ENCODE measurements at regions not wholly inside any gene's neighbourhood (a gene's known extent, or its start where the extent isn't known, plus 50 kb on each side); places are given as distances from the start of the nearest gene placed in this dataset.
A peak's percentile ranks its signal among the peaks of the same experiment; 100 is the strongest.

DNA sequence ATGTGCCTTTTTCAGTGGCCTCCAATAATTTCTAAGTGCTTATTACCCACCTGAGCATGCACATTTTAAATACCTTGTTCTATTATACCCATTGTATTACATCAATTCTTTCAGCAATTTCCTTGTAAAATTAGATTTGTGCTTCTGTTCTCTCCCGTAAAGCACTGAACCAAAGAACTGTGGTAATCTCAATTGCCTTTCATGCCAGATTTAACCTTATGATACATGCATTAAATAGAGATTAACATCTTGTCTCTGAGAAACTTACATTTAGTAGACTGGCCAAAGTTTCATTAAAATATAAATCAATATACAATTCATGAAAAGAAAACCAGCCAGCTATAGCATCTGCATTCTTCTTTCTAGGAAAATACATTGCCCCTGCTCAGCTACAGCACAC is 137.2 kb downstream of the EFNB2 start:
- no peaks in the 10 kb centered on the region for H3K4me1 Mint-ChIP-seq
- peaks cover 4% of the 10 kb centered on the region for H3K9me3 Mint-ChIP-seq
- H3K4me3 Mint-ChIP-seq = no peak overlapping the region
- H3K27me3 Mint-ChIP-seq = no peaks in the 10 kb centered on the region
- H3K27ac Mint-ChIP-seq = no peak overlapping the region
- no peak for ATAC-seq
- H3K36me3 Mint-ChIP-seq = no peaks in the 10 kb centered on the region

DNA sequence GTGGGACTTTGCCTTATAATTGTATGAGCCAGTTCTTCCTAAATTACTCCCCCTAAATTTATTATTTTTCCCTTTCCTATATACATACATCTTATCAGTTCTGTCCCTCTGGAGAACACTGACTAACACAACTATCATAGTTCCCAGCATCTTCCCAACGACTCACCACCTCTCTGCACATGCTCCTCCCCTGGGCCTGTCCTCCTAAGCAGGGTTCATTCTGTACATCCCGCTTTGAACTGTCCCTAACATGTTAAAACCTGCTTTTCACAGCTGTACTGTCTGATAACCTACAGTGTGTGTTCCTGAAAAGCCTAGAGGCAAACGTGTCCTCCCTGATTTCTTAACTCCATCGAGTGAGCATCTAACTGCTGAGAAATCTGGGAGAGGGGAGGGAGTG is 141.7 kb downstream of the EFNB2 start:
- Mint-ChIP-seq H3K9me3 (peaks cover 4% of the 10 kb centered on the region), H3K27ac (no peak overlapping the region), H3K27me3 (no peaks in the 10 kb centered on the region), H3K36me3 (no peaks in the 10 kb centered on the region), H3K4me3 (no peak overlapping the region), H3K4me1 (no peaks in the 10 kb centered on the region)
- ATAC-seq = no peak

DNA sequence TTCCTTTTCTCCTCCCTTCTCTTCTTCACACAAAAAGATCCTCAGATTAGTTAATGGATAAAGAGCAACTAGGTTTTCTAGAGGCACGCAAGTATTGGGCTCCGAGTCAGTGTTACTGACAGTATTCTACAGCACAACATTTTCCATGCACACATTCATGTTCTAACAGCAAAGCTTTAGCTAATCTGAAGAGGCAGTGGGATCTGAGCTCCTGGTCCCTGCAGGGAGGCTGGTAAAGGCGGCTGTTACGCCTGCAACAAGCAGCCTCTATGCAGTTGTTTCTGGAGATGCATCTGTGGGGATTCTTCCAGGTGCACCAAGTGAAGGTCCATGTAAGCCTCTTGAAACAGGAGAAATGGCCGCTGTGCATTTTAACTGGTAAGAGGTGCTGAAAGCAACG is 143.8 kb downstream of the EFNB2 start:
- no peak for ATAC-seq
- Mint-ChIP-seq H3K27ac (no peak overlapping the region), H3K36me3 (no peaks in the 10 kb centered on the region), H3K9me3 (peaks cover 4% of the 10 kb centered on the region), H3K27me3 (no peaks in the 10 kb centered on the region), H3K4me1 (no peaks in the 10 kb centered on the region), H3K4me3 (no peak overlapping the region)

DNA sequence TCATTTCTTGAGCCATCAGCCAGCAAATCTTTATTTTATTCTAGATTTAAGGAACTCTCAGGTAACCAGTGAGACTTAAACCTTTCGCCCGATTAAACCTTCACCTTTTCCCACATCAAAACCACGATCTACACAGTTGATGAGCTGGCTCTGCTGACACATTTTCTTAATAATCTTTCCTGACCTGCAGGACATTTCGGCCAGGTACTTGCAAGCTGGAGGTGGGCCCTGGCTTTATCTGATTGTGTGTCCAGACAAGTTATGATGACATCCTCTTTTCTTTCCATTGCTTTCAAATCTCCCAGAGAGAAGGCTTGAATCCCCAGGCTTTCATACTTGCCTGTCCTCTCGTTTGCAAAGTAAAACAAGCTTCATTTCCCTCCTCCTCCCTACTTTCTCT is 144.2 kb downstream of the EFNB2 start:
- Mint-ChIP-seq H3K27me3 (no peaks in the 10 kb centered on the region), H3K4me3 (no peak overlapping the region), H3K36me3 (no peaks in the 10 kb centered on the region), H3K27ac (no peak overlapping the region), H3K9me3 (peaks cover 2% of the 10 kb centered on the region), H3K4me1 (no peaks in the 10 kb centered on the region)
- no peak for ATAC-seq

DNA sequence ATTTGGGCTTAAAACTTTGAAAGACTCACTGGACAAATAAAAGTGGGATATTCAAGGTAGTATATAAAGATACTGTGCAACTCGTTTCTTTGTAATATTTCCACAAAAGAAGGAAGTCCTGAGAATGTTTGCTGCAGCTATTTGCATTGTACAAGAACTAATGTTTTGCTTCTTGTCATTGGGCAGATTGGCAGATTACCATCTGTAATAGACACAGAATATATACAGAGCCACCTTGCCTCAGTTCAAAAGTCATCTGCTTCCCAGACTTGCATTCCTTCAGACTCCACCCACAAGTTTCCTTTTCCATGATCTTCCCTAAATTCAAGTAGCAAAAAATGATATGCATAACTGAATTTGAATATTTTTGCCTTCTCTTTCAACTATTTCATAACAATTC is 145.1 kb downstream of the EFNB2 start:
- no peak for ATAC-seq
- no peaks in the 10 kb centered on the region for H3K27me3 Mint-ChIP-seq

DNA sequence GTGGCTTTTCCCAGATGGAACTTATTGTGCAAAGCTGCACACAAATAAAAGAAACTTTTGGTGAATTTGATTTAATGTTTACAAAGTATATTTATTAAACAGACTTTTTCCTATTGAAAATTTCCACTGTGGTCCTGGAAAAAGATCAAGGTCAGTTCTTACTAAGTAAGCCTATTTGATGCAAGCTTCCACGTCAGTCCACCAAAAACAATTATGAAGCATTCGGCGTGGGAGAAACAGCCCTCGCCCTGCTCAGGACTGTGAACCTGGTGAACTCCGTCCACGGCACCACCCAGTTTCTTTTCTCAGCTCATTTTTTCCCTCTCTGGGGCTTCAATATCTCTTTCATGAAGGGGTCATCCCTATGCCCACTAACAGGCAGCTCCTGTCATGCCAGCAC is 149.8 kb downstream of the EFNB2 start:
- Mint-ChIP-seq H3K36me3 (no peaks in the 10 kb centered on the region), H3K4me3 (no peak overlapping the region), H3K27ac (no peak overlapping the region), H3K27me3 (no peaks in the 10 kb centered on the region), H3K9me3 (no peaks in the 10 kb centered on the region), H3K4me1 (no peaks in the 10 kb centered on the region)
- ATAC-seq = no peak

More for the DNA sequence above, 145.1 kb downstream of the EFNB2 start:
- Mint-ChIP-seq H3K9me3 (peaks cover 2% of the 10 kb centered on the region), H3K4me1 (no peaks in the 10 kb centered on the region), H3K36me3 (no peaks in the 10 kb centered on the region), H3K27ac (no peak overlapping the region), H3K4me3 (no peak overlapping the region)

DNA sequence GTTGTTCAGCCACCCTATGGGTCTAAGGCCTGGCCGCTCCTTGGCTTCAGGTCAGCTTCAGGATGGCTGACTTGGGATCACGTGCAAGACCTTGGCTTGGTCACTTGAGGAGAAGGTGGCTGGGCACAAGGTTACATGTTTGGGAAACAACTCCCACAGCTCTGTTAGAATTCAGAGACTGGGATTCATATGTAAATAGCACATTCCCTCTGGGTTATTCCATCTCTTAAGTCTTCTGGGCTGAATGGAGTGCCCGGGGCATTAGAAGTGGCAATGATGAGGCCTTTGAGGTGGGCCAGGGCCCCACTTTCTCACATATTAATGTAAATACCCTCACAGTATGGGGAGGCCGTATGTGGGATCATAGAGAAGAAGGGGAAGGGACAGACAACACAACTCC is 150.9 kb downstream of the EFNB2 start:
- Mint-ChIP-seq H3K36me3 (no peaks in the 10 kb centered on the region), H3K27ac (no peak overlapping the region), H3K27me3 (no peaks in the 10 kb centered on the region), H3K4me1 (no peaks in the 10 kb centered on the region), H3K4me3 (no peak overlapping the region), H3K9me3 (no peaks in the 10 kb centered on the region)
- ATAC-seq = no peak

DNA sequence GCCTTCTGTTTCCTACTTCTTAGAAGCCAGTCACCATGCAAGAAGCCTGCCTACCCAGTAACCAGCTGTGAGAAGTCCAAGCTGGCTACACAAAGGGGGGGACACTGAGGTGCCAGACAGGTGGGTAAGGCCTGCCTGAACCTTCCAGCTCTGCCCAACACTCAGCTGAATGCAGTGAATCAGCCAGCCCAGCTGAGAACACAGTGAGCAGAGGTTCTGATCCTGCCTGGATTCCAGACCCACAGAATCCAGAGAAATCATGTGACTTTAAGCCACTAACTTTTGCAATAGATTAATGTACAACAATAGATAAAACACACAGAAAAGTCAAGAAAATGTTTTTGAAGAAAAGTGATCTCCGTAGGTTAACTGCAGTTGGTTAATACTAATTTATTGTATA is 151.7 kb downstream of the EFNB2 start:
- Mint-ChIP-seq H3K27ac (no peak overlapping the region), H3K4me3 (no peak overlapping the region), H3K36me3 (no peaks in the 10 kb centered on the region), H3K27me3 (no peaks in the 10 kb centered on the region), H3K4me1 (no peaks in the 10 kb centered on the region), H3K9me3 (no peaks in the 10 kb centered on the region)
- no peak for ATAC-seq

DNA sequence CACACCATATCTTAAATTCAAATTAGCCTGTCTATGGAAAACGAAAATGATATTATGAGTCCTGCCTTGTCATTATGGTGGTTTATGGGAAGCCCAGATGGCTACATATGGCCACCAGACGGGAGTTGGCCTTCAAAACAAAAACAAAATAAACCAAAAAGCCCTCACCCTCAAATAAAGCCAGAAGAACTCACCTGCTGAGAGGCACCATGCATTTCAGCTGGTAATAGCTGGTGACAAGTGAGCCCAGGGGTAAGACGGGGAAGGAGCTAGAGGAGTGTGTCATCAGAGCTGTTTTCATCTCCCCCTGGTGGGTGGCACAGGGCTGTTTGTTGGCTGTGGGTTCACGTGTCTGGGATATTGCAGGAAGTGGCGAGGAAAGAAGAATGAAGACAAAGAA is 152.9 kb downstream of the EFNB2 start:
- Mint-ChIP-seq H3K4me3 (no peak overlapping the region), H3K27me3 (no peaks in the 10 kb centered on the region), H3K27ac (no peak overlapping the region), H3K4me1 (no peaks in the 10 kb centered on the region), H3K9me3 (no peaks in the 10 kb centered on the region), H3K36me3 (no peaks in the 10 kb centered on the region)
- ATAC-seq = no peak

DNA sequence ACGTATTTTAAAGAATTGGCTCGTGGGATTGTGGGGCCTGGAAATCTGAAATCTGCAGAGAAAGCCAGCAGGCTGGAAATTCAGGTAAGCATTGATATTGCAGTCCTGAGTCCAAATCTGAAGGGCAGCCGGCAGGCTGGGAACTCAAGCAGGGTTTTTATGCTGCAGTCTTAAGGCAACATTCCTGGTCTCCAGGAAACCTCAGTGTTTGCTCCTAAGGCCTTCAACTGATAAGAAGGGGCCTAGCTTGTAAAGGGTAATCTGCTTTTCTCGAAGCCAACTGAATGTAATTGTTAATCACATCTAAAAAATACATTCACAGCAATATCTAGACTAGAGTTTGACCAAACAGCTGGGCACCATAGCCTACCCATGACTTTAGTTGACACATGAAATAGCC is 154.4 kb downstream of the EFNB2 start:
- Mint-ChIP-seq H3K27me3 (no peaks in the 10 kb centered on the region), H3K4me3 (no peak overlapping the region), H3K4me1 (no peaks in the 10 kb centered on the region)

DNA sequence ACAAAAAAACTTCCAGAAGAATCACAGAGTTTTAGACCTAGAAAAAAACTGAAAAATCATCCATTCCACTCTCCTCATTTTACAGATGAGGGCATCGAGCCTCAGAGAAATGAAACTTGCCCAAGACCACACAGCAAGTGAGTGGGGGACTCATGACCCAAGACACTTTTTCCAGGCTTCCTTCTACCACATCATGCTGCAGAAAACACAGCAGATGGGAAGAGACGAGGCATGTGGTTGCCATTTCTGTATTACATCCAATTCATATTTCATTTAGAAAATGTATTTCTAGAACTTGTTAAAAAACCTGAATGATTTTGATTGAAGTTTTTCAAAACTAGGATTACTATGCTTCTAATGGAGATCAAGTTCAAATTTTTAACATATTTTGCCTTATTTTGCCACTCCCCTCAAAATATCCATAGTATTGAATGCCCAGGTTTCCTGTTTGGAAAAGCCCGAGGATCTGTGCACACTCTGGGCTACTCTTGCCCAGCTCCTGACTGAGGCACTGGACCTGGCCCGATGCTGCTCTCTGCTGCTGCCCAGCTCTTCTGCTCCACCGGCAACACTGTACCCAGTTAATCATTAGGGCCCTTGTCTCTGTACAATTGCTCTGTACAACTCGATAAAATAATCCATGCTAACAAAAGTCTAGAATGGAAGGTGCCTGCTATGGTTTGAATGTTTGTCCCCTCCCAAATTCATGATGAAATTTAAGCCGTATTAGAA is 157.4 kb downstream of the EFNB2 start:
- Mint-ChIP-seq H3K4me1 (peaks cover 10% of the 10 kb centered on the region), H3K9me3 (no peaks in the 10 kb centered on the region), H3K36me3 (no peaks in the 10 kb centered on the region), H3K27ac (no peak overlapping the region), H3K27me3 (no peaks in the 10 kb centered on the region), H3K4me3 (no peak overlapping the region)
- no peak for ATAC-seq

More for the DNA sequence above, 154.4 kb downstream of the EFNB2 start:
- H3K36me3 Mint-ChIP-seq = no peaks in the 10 kb centered on the region
- H3K9me3 Mint-ChIP-seq = no peaks in the 10 kb centered on the region
- H3K27ac Mint-ChIP-seq = no peak overlapping the region
- no peak for ATAC-seq

DNA sequence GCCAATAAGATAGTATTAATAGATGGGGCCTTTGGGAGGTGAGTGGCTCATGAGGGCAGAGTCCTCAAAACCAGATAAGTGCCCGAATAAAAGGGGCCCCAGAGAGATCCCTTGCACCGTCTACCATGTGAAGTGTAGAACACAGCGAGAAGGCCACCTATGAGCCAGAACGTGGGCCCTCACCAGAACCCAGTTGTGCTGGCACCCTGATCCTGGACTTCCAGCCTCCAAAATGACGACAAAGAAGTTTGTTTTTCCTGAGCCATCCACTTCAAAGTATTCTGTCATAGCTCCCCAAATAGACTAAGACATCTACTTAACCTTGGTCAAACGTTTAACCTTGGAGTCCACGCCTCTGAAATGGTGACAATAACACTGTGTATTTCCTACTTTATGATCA is 158.1 kb downstream of the EFNB2 start:
- no peaks in the 10 kb centered on the region for H3K36me3 Mint-ChIP-seq
- no peak overlapping the region for H3K4me3 Mint-ChIP-seq
- no peak for ATAC-seq
- H3K27ac Mint-ChIP-seq = no peak overlapping the region
- H3K9me3 Mint-ChIP-seq = no peaks in the 10 kb centered on the region
- H3K4me1 Mint-ChIP-seq = peaks cover 11% of the 10 kb centered on the region
- no peaks in the 10 kb centered on the region for H3K27me3 Mint-ChIP-seq

DNA sequence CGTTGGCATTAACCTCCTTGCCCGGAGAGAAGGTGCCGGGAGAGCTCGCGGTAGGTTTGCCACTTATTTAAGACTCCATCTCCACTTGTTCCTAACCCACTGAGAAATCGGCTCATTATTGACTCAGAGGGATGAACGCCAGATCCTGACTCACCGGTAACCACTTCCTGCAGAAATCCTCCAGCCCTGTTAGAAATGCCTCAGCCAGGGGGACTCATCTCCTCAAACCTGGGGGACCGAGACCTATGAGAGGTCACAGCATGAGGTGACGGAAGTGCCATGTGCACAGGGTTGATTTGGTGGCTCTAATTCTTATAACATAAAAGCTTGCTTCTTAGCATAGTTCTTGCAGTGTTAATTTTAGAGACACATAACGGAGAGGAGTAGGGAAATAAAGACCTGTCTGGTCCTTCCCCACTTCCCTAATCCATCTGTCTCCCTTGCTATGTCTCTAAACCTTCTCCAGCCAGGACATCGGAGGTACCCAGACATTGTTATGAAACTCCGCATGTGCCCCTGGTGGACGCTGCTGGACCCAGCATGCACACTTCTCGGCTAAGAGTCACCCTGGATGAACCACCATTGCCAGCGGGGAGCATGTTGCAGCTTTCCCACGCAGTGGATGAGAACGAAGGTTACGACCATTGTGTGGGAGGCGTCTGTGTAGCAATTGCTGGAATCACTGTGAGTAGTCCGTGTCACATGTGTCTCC is 158.9 kb downstream of the EFNB2 start:
- peaks cover 11% of the 10 kb centered on the region for H3K4me1 Mint-ChIP-seq
- H3K27me3 Mint-ChIP-seq = no peaks in the 10 kb centered on the region
- no peak overlapping the region for H3K27ac Mint-ChIP-seq
- no peaks in the 10 kb centered on the region for H3K9me3 Mint-ChIP-seq
- H3K4me3 Mint-ChIP-seq = no peak overlapping the region
- no peaks in the 10 kb centered on the region for H3K36me3 Mint-ChIP-seq
- ATAC-seq = no peak

DNA sequence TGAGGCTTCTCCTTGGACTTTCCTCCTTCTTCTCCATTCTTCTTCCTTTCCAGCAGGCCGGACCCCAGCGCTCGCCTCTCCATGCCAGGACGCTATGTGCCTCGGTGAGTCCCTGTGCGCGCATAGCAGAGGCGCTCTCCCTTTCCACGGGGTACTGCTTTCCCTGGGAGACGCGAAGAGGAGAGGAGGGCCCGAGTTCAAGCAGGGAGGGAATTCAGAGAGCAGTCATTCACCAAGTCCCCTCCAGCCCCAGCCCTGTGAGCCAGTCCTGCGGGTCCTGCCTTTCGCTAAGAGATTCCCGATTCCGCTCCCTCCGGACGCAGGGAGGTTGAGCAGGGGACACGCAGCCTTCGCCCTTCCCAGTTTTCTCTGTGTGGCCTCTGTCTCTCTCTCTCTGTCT is 160.4 kb downstream of the EFNB2 start:
- H3K36me3 Mint-ChIP-seq = no peaks in the 10 kb centered on the region

DNA sequence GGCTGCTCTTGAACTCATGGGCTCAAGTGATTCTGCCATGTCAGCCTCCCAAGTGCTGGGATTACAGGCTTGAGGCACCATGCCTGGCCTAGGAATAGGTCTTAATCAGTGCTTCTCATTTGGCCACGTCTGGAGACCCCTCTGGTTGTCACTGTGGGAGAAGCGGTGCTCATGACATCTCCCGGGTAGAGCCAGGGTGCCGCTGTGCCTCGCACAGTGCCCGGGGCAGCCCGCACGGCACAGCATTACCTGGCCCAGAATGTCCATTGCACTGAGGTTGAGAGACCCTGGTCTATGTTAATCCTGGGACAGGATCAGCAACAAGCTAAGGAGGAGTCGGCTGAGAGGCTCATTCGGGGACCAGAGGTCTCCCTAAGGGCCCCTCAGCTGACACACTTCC is 160.8 kb downstream of the EFNB2 start:
- H3K36me3 Mint-ChIP-seq = no peaks in the 10 kb centered on the region
- no peak overlapping the region for H3K27ac Mint-ChIP-seq
- H3K9me3 Mint-ChIP-seq = no peaks in the 10 kb centered on the region
- H3K4me3 Mint-ChIP-seq = no peak overlapping the region
- H3K27me3 Mint-ChIP-seq = no peaks in the 10 kb centered on the region
- no peak for ATAC-seq
- H3K4me1 Mint-ChIP-seq = peaks cover 11% of the 10 kb centered on the region

More for the DNA sequence above, 160.4 kb downstream of the EFNB2 start:
- Mint-ChIP-seq H3K4me1 (peaks cover 11% of the 10 kb centered on the region), H3K27ac (no peak overlapping the region), H3K9me3 (no peaks in the 10 kb centered on the region), H3K27me3 (no peaks in the 10 kb centered on the region), H3K4me3 (no peak overlapping the region)
- no peak for ATAC-seq

DNA sequence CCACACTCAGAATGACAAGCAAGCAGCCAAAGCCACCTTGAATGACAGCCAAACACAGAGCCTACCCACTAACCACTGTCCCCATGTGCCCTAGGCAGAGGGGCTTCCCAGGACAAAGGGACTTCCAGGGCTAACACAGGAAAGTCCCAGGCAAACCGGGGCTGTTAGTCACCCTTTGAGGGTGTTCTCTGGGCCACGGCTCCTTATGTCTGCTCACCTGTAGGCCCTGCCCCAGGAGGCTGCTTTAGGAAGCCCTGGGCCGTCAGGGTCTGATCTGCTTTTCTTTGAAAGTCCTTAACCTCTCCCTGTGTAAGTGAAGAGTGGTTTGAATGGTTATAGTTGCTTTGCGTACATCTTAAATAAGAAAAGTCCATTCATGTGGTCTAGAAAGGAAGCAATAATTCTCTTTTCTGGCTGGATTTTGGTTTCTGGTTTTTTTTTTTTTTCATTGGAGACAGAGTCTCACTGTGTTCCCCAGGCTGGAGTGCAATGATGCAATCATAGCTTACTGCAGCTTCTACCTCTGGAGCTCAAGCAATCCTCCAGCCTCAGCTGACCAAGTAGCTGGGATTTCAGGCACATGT is 161.4 kb downstream of the EFNB2 start:
- Mint-ChIP-seq H3K27me3 (no peaks in the 10 kb centered on the region), H3K4me1 (peaks cover 11% of the 10 kb centered on the region), H3K9me3 (no peaks in the 10 kb centered on the region), H3K27ac (no peak overlapping the region), H3K36me3 (no peaks in the 10 kb centered on the region), H3K4me3 (no peak overlapping the region)
- peak; percentile 72 for ATAC-seq
